ENCODE measurements at regions not wholly inside any gene's neighbourhood (a gene's known extent, or its start where the extent isn't known, plus 50 kb on each side); places are given as distances from the start of the nearest gene placed in this dataset.
"Not testable (repeated sequence)": the region's sequence is repeated elsewhere in the genome, so short reads cannot be mapped to it uniquely, and the experiment has no call there.

- TF ChIP-seq, protein P1, sequence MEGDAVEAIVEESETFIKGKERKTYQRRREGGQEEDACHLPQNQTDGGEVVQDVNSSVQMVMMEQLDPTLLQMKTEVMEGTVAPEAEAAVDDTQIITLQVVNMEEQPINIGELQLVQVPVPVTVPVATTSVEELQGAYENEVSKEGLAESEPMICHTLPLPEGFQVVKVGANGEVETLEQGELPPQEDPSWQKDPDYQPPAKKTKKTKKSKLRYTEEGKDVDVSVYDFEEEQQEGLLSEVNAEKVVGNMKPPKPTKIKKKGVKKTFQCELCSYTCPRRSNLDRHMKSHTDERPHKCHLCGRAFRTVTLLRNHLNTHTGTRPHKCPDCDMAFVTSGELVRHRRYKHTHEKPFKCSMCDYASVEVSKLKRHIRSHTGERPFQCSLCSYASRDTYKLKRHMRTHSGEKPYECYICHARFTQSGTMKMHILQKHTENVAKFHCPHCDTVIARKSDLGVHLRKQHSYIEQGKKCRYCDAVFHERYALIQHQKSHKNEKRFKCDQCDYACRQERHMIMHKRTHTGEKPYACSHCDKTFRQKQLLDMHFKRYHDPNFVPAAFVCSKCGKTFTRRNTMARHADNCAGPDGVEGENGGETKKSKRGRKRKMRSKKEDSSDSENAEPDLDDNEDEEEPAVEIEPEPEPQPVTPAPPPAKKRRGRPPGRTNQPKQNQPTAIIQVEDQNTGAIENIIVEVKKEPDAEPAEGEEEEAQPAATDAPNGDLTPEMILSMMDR (conservative IDR thresholded peaks at IDR 0.05; ENCODE audit: low read length), result no peak
- TF ChIP-seq EZH2phosphoT487 (IDR thresholded peaks at IDR 0.05; ENCODE audit: borderline replicate concordance), result no peak
- no peaks in the 10 kb centered on the region for H3K4me1 ChIP-seq (ENCODE audit: insufficient read depth, low read length, poor library complexity, severe bottlenecking)
- no peak overlapping the region for H3K9ac ChIP-seq (ENCODE audit: low read depth, low read length, poor library complexity, severe bottlenecking)
- no peaks in the 10 kb centered on the region for H3F3A ChIP-seq (ENCODE audit: low read depth)
- no peak overlapping the region for H3K4me3 ChIP-seq (ENCODE audit: low read length, poor library complexity, severe bottlenecking)
- H3K9me2 ChIP-seq (replicated peaks; ENCODE audit: low read depth, low read length), result no peaks in the 10 kb centered on the region
- H3K36me3 ChIP-seq (ENCODE audit: insufficient read depth, low read length), result no peaks in the 10 kb centered on the region
- no peak overlapping the region for H2AFZ ChIP-seq (ENCODE audit: low read length)
- no peaks in the 10 kb centered on the region for H3K9me3 ChIP-seq (ENCODE audit: insufficient read depth, low read depth, low read length)
- H3K27me3 ChIP-seq (ENCODE audit: insufficient read depth, low read length, poor library complexity, severe bottlenecking), result no peaks in the 10 kb centered on the region
- H4K20me1 ChIP-seq (ENCODE audit: insufficient read depth, low read length, poor library complexity, severe bottlenecking), result no peaks in the 10 kb centered on the region
- H3K4me2 ChIP-seq (ENCODE audit: low read depth, low read length, poor library complexity, severe bottlenecking), result no peak overlapping the region
- no peaks in the 10 kb centered on the region for H3K79me2 ChIP-seq (ENCODE audit: insufficient read depth, low read length)
Observed at GRCh38 chr1:219412772-219413171, 200.1 kb downstream of the ZC3H11B start.

DNA sequence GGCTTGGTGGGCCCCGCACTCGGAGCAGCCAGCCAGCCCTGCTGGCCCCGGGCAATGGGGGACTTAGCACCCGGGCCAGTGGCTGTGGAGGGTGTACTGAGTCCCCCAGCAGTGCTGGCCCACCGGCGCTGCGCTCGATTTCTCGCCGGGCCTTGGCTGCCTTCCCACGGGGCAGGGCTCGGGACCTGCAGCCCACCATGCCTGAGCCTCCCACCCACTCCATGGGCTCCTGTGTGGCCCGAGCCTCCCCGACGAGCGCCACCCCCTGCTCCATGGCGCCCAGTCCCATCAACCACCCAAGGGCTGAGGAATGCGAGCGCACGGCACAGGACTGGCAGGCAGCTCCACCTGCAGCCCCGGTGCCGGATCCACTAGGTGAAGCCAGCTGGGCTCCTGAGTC is 202.2 kb downstream of the ZC3H11B start:
- H3K9ac ChIP-seq (ENCODE audit: low read depth, low read length, poor library complexity, severe bottlenecking); H3K9me3 ChIP-seq (ENCODE audit: insufficient read depth, low read depth, low read length); H3K4me3 ChIP-seq (ENCODE audit: low read length, poor library complexity, severe bottlenecking); H3K36me3 ChIP-seq (ENCODE audit: insufficient read depth, low read length); H2AFZ ChIP-seq (ENCODE audit: low read length); H3K4me1 ChIP-seq (ENCODE audit: insufficient read depth, low read length, poor library complexity, severe bottlenecking); H3K79me2 ChIP-seq (ENCODE audit: insufficient read depth, low read length); H3K27me3 ChIP-seq (ENCODE audit: insufficient read depth, low read length, poor library complexity, severe bottlenecking); H3K4me2 ChIP-seq (ENCODE audit: low read depth, low read length, poor library complexity, severe bottlenecking); H3F3A ChIP-seq (ENCODE audit: low read depth); H4K20me1 ChIP-seq (ENCODE audit: insufficient read depth, low read length, poor library complexity, severe bottlenecking); H3K9me2 ChIP-seq (replicated peaks; ENCODE audit: low read depth, low read length): not testable (repeated sequence)

- Histone ChIP-seq H2AFZ (ENCODE audit: low read length) (no peak overlapping the region), H3F3A (ENCODE audit: low read depth) (no peaks in the 10 kb centered on the region), H3K9ac (ENCODE audit: low read depth, low read length, poor library complexity, severe bottlenecking) (no peak overlapping the region), H3K36me3 (ENCODE audit: insufficient read depth, low read length) (no peaks in the 10 kb centered on the region), H3K4me3 (ENCODE audit: low read length, poor library complexity, severe bottlenecking) (no peak overlapping the region), H4K20me1 (ENCODE audit: insufficient read depth, low read length, poor library complexity, severe bottlenecking) (no peaks in the 10 kb centered on the region), H3K4me2 (ENCODE audit: low read depth, low read length, poor library complexity, severe bottlenecking) (no peak overlapping the region), H3K9me2 (replicated peaks; ENCODE audit: low read depth, low read length) (no peaks in the 10 kb centered on the region), H3K27me3 (ENCODE audit: insufficient read depth, low read length, poor library complexity, severe bottlenecking) (no peaks in the 10 kb centered on the region), H3K4me1 (ENCODE audit: insufficient read depth, low read length, poor library complexity, severe bottlenecking) (no peaks in the 10 kb centered on the region), H3K79me2 (ENCODE audit: insufficient read depth, low read length) (no peaks in the 10 kb centered on the region), H3K9me3 (ENCODE audit: insufficient read depth, low read depth, low read length) (no peaks in the 10 kb centered on the region)
- TF ChIP-seq EZH2phosphoT487 (IDR thresholded peaks at IDR 0.05; ENCODE audit: borderline replicate concordance), result no peak
- TF ChIP-seq, protein P1 (conservative IDR thresholded peaks at IDR 0.05; ENCODE audit: low read length), result no peak
Observed at GRCh38 chr1:219405531-219406331, 207.2 kb downstream of the ZC3H11B start.

- TF ChIP-seq, protein P1 (conservative IDR thresholded peaks at IDR 0.05; ENCODE audit: low read length), result no peak
- TF ChIP-seq EZH2phosphoT487 (IDR thresholded peaks at IDR 0.05; ENCODE audit: borderline replicate concordance), result no peak
- H2AFZ ChIP-seq (ENCODE audit: low read length), result no peak overlapping the region
- H3K36me3 ChIP-seq (ENCODE audit: insufficient read depth, low read length), result no peaks in the 10 kb centered on the region
- no peaks in the 10 kb centered on the region for H3K9me3 ChIP-seq (ENCODE audit: insufficient read depth, low read depth, low read length)
- H3K79me2 ChIP-seq (ENCODE audit: insufficient read depth, low read length), result no peaks in the 10 kb centered on the region
- no peaks in the 10 kb centered on the region for H3K9me2 ChIP-seq (replicated peaks; ENCODE audit: low read depth, low read length)
- no peaks in the 10 kb centered on the region for H4K20me1 ChIP-seq (ENCODE audit: insufficient read depth, low read length, poor library complexity, severe bottlenecking)
- H3K4me3 ChIP-seq (ENCODE audit: low read length, poor library complexity, severe bottlenecking), result no peak overlapping the region
- H3F3A ChIP-seq (ENCODE audit: low read depth), result no peaks in the 10 kb centered on the region
- no peak overlapping the region for H3K4me2 ChIP-seq (ENCODE audit: low read depth, low read length, poor library complexity, severe bottlenecking)
- no peaks in the 10 kb centered on the region for H3K4me1 ChIP-seq (ENCODE audit: insufficient read depth, low read length, poor library complexity, severe bottlenecking)
- no peak overlapping the region for H3K9ac ChIP-seq (ENCODE audit: low read depth, low read length, poor library complexity, severe bottlenecking)
- H3K27me3 ChIP-seq (ENCODE audit: insufficient read depth, low read length, poor library complexity, severe bottlenecking), result no peaks in the 10 kb centered on the region
Observed at GRCh38 chr1:219404629-219405028, 208.3 kb downstream of the ZC3H11B start.
